ENCODE measurements at regions not wholly inside any gene's neighbourhood (a gene's known extent, or its start where the extent isn't known, plus 50 kb on each side); places are given as distances from the start of the nearest gene placed in this dataset.

GRCh38 chr7:54242776-54243175, 299.4 kb upstream of the VSTM2A start:
- TF ChIP-seq CTCF (IDR thresholded peaks at IDR 0.05) (no peak), AR (CRISPR knock-in tag; IDR thresholded peaks at IDR 0.05) (no peak), USF1 (CRISPR knock-in tag; IDR thresholded peaks at IDR 0.05) (no peak), ZNF317 (CRISPR knock-in tag; IDR thresholded peaks at IDR 0.05; ENCODE audit: borderline replicate concordance, low read depth) (no peak), MAX (CRISPR knock-in tag; IDR thresholded peaks at IDR 0.05) (no peak)

All from WTC11 (cell line).